Uterus (tissue), 3 donors: ENCODE measurements at regions not wholly inside any gene's neighbourhood (a gene's known extent, or its start where the extent isn't known, plus 50 kb on each side); places are given as distances from the start of the nearest gene placed in this dataset.

Experiments
- DNase-seq, 2 donors: peaks; one replicate each; pipeline ENCODE4 v3.0.0-alpha.2; 2019 to 2020
- H3K27ac ChIP-seq, 2 donors: fragments of 200-600 bp; sonication (generic); 1 replicate in 1 of 2; 2 replicates in 1 of 2; pipeline ENCODE4 v1.5.1; 2016 to 2018
- H3K27me3 ChIP-seq, 2 donors: fragments of 200-600 bp; sonication (generic); one replicate each; pipeline ENCODE4 v1.5.1; 2018 to 2019; ENCODE audit warnings: control low read depth in 1 of 2
- H3K36me3 ChIP-seq, 2 donors: fragments of 200-600 bp; sonication (generic); one replicate each; pipeline ENCODE4 v1.5.1; 2019; ENCODE audit warnings: control low read depth in 1 of 2
- H3K4me1 ChIP-seq, 2 donors: fragments of 200-600 bp; sonication (generic); one replicate each; pipeline ENCODE4 v1.5.1; 2018 to 2019; ENCODE audit warnings: control low read depth in 1 of 2
- H3K4me3 ChIP-seq, 2 donors: fragments of 200-600 bp; sonication (generic); 1 replicate in 1 of 2; 2 replicates in 1 of 2; pipeline ENCODE4 v1.5.1; 2018 to 2019; ENCODE audit warnings: mild to moderate bottlenecking in 1 of 2
- H3K9me3 ChIP-seq, 2 donors: fragments of 200-600 bp; sonication (generic); one replicate each; pipeline ENCODE4 v1.5.1; 2019; ENCODE audit warnings: control low read depth in 1 of 2
- POLR2A ChIP-seq, 2 donors: fragments of 450-650 bp; IDR thresholded peaks; one replicate each; pipeline ENCODE4 v1.6.1; 2016; ENCODE audit warnings: antibody characterized with exemption in 2 of 2, mild to moderate bottlenecking in 1 of 2, moderate library complexity in 1 of 2
- intact Hi-C: fragments of 100-400 bp; cut with DNase I; formaldehyde crosslinking; loops from one replicate; pipeline ENCODE4 v1.15.1; 2023; ENCODE audit warnings: low total_unique reads
- TF ChIP-seq, protein P1 (sequence below), 4 experiments: fragments of 200-600 bp in 2 of 4; fragments of 450-650 bp in 2 of 4; sonication (generic) in 2 of 4; IDR thresholded peaks; one replicate each; pipeline ENCODE4 v1.5.1; 2016 to 2019; ENCODE audit warnings: antibody characterized with exemption in 4 of 4, mild to moderate bottlenecking in 2 of 4, moderate library complexity in 1 of 4
- donor health status: DM: yes; HTN: yes; CAD: no.

DNA sequence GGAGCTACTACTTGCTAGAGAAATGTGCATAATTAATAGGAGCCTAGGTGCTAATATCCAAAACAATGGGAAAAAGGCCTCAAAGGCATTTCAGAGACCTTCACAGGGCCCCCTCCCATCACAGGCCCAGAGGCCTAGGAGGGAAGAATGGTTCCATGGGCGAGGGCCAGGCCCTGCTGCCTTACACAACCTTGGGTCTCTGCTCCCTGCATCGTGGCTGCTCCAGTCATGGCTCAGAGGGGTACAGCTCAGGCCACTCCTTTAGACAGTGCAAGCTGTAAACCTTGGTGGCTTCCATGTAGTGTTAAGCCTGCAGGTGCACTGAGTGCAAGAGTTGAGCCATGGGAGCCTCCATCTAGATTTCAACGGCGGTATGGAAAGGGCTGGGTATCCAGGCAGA is 429.2 kb downstream of the FIGN start:
- H3K27me3 ChIP-seq, result peaks cover 0 to 3% of the 10 kb centered on the region in 2 donors
- no peaks in the 10 kb centered on the region for H3K36me3 ChIP-seq
- no peaks in the 10 kb centered on the region for H3K9me3 ChIP-seq
- no peaks in the 10 kb centered on the region for H3K4me1 ChIP-seq
- no peak overlapping the region for H3K27ac ChIP-seq
- H3K4me3 ChIP-seq, result no peak overlapping the region
- intact Hi-C loops, result no loop called here
- DNase-seq, result no peak
- TF ChIP-seq, protein P1, sequence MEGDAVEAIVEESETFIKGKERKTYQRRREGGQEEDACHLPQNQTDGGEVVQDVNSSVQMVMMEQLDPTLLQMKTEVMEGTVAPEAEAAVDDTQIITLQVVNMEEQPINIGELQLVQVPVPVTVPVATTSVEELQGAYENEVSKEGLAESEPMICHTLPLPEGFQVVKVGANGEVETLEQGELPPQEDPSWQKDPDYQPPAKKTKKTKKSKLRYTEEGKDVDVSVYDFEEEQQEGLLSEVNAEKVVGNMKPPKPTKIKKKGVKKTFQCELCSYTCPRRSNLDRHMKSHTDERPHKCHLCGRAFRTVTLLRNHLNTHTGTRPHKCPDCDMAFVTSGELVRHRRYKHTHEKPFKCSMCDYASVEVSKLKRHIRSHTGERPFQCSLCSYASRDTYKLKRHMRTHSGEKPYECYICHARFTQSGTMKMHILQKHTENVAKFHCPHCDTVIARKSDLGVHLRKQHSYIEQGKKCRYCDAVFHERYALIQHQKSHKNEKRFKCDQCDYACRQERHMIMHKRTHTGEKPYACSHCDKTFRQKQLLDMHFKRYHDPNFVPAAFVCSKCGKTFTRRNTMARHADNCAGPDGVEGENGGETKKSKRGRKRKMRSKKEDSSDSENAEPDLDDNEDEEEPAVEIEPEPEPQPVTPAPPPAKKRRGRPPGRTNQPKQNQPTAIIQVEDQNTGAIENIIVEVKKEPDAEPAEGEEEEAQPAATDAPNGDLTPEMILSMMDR (IDR thresholded peaks at IDR 0.05), result no peak
- TF ChIP-seq POLR2A (IDR thresholded peaks at IDR 0.05), result no peak

- no peak for DNase-seq
- Histone ChIP-seq H3K27ac (no peak overlapping the region), H3K36me3 (no peaks in the 10 kb centered on the region), H3K9me3 (no peaks in the 10 kb centered on the region), H3K4me3 (no peak overlapping the region), H3K27me3 (peaks cover 0 to 3% of the 10 kb centered on the region in 2 donors), H3K4me1 (no peaks in the 10 kb centered on the region)
- intact Hi-C loops, result no loop called here
- TF ChIP-seq, protein P1 (IDR thresholded peaks at IDR 0.05), result no peak
- no peak for TF ChIP-seq POLR2A (IDR thresholded peaks at IDR 0.05)
Observed at GRCh38 chr2:163302141-163302540, 433.7 kb downstream of the FIGN start.

GRCh38 chr2:163291790-163292189 is 444.0 kb downstream of the FIGN start:
- TF ChIP-seq POLR2A (IDR thresholded peaks at IDR 0.05), result no peak
- TF ChIP-seq, protein P1 (IDR thresholded peaks at IDR 0.05), result no peak
- H3K27me3 ChIP-seq, result no peaks in the 10 kb centered on the region
- intact Hi-C loops, result no loop called here
- no peaks in the 10 kb centered on the region for H3K9me3 ChIP-seq
- no peak overlapping the region for H3K4me3 ChIP-seq
- no peak overlapping the region for H3K27ac ChIP-seq
- no peaks in the 10 kb centered on the region for H3K36me3 ChIP-seq
- DNase-seq, result no peak
- no peaks in the 10 kb centered on the region for H3K4me1 ChIP-seq

DNA sequence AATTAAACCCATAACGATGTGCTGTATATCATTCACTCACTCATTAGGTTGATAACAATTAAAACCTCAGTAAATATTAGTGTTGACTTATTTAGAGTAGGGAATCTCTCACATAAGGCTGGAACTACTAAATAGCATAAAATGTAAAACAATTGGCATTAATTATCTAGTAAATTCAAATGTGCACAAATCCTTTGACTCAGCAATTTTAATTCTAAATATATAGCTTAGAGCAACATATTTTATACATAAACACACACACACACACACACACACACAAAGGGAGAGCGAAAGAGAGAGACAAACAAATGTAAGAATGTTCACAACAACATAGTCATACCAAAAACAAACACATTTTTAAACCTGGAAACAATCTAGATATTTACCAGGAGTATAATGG is 443.1 kb upstream of the KCNH7 start:
- no peak for DNase-seq
- H3K9me3 ChIP-seq, result no peaks in the 10 kb centered on the region
- no peaks in the 10 kb centered on the region for H3K4me1 ChIP-seq
- H3K36me3 ChIP-seq, result no peaks in the 10 kb centered on the region
- no peaks in the 10 kb centered on the region for H3K27me3 ChIP-seq
- intact Hi-C loops, result no loop called here
- TF ChIP-seq, protein P1 (IDR thresholded peaks at IDR 0.05), result no peak
- TF ChIP-seq POLR2A (IDR thresholded peaks at IDR 0.05), result no peak
- no peak overlapping the region for H3K4me3 ChIP-seq
- H3K27ac ChIP-seq, result no peak overlapping the region

- TF ChIP-seq POLR2A (IDR thresholded peaks at IDR 0.05), result no peak
- TF ChIP-seq, protein P1 (IDR thresholded peaks at IDR 0.05), result no peak
Observed at GRCh38 chr2:163269374-163270021, 430.9 kb upstream of the KCNH7 start.

More at GRCh38 chr2:163269374-163270021, 430.9 kb upstream of the KCNH7 start:
- intact Hi-C loops, result no loop called here
- Histone ChIP-seq H3K9me3 (no peaks in the 10 kb centered on the region), H3K27ac (no peak overlapping the region), H3K4me3 (no peak overlapping the region), H3K36me3 (no peaks in the 10 kb centered on the region), H3K4me1 (no peaks in the 10 kb centered on the region), H3K27me3 (no peaks in the 10 kb centered on the region)
- DNase-seq, result no peak
